HG03469 (cell line): ENCODE measurements at regions not wholly inside any gene's neighbourhood (a gene's known extent, or its start where the extent isn't known, plus 50 kb on each side); places are given as distances from the start of the nearest gene placed in this dataset.
"Not testable (repeated sequence)": the region's sequence is repeated elsewhere in the genome, so short reads cannot be mapped to it uniquely, and the experiment has no call there.

Experiments used
- ATAC-seq: cut with Tn5 transposase; IDR thresholded peaks from one replicate; pipeline ENCODE4 v1.9.1; 2021; ENCODE audit warnings: mild to moderate bottlenecking, moderate library complexity, moderate number of reproducible peaks; ENCODE audit not compliant: unreplicated experiment

GRCh38 chr21:6126976-6127732, 4394.2 kb upstream of the TPTE start:
- ATAC-seq: not testable (repeated sequence)

GRCh38 chr21:6130734-6131133, 4390.6 kb upstream of the TPTE start:
- ATAC-seq: not testable (repeated sequence)

- ATAC-seq: not testable (repeated sequence)
These were observed 4388.0 kb upstream of the TPTE start for GRCh38 chr21:6133373-6133772.

DNA sequence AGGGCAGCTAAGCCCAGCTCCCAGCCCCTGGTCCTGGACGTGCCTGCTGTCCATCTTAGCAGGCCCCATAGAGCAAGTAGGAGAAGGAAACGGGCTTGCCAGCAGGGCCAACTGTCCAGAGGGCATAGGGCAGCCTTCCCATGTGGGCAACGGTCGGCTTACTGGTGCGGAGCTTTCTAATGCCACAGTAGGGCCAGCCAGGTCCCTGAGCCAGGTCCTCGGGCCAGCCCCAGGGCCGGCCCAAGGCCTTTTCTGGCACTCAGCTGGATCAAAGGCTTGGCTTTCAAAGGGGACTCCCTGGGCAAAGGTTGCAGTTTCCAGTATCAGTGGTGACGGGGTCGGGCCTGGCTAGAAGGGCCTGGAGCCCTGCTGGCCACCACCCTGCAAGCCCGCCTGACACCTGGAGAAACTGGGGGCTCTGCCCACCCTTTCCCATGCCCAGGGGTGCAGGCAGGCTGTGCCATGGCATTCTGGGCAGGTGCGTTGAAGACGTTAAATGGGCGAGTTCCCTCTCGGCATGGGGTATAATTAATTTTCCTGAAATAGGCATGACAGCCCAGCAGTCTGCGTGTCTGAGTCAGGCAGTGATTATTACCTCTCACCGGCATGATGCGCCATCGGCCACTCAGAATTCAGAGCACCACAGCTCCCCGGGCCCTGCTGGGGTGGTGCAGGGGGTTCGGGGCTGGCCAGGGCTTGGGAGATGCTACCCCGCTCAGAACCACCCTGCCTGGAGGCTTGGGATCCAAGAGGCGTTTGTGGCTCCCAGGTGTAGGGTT, 4387.3 kb upstream of the TPTE start:
- not testable (repeated sequence) for ATAC-seq

DNA sequence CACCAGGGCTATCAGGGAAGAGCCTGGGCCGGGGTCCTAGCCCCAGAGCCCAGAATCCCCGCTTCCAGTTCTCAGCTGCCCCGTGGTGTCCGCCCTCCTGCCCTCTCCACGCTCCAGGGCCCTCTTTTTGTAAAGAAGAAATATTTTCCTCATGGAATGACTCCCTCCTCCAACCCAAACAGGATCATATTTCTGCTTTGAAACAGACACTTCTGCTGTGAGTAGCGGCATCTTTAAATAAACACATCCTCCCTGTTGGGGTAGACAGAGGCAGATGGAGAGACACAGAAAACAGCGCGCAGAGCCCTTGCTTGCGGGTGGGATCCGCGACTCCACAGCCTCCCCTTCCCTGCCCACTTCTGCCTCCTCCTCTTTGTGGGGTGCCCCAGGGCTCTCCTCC, 4384.7 kb upstream of the TPTE start:
- not testable (repeated sequence) for ATAC-seq

DNA sequence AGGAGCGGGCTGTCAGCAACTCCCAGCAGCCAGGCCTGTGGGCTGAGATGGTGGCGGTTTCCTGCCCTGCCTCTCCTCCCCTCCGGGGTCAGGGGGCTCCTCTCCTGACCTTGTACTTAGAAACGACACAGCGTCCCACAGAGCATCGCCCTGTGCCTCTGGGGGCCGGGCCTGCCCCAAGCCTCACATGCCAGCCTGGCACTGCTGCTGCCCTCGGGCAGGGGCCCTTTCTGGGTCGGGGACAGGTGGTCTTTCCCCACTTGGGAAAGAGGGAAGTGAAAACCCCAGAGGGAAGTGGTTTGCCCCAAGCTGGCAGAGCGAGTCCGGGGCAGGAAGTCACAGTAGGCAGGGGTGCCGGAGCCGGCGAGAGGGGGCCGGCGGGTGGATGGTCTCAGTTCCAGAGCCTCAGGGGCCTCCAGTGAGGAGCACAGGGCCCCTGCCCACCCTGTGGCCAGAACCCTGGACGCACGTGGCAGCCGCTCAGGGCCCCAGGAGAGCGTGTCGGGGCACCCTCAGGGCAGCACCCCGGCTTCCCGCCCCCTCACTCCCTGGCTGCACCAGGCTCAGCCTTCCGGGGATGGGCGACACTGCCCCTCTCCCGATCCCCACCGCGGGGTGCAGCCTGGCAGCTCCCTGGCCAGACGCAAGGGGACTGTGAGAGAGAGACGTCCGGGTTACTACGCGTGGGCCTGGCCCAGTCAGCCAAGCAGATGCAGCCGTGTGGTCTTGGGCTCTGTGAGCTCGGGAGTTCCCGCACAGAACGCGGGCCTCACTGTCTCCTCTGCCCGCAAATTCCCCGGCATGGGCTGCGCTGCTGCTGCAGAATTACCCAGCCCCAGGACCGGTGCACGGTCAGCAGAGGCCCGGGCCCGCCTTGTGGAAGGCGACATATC, 4382.9 kb upstream of the TPTE start:
- not testable (repeated sequence) for ATAC-seq

GRCh38 chr21:6139331-6139730, 4382.1 kb upstream of the TPTE start:
- not testable (repeated sequence) for ATAC-seq

GRCh38 chr21:6139862-6140261, 4381.5 kb upstream of the TPTE start:
- ATAC-seq: not testable (repeated sequence)

- not testable (repeated sequence) for ATAC-seq
These were observed 4380.8 kb upstream of the TPTE start for GRCh38 chr21:6140467-6141137.

DNA sequence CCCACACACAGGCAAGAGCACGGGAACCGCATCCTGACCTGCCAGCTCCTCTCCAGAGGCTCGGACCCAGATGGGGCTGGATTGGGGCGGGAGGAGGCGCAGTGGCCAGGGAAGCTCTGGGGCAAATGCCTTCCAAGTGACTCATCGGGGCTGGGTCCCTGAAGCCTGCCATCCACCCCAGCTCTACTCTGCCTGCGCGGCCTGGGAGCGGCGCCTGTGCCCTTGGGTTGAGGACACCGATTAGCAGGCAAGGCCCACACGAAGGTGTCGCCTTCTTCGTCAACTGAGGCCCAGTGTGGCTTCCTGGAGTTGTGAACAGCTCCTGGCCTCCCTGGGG, 4380.3 kb upstream of the TPTE start:
- not testable (repeated sequence) for ATAC-seq

DNA sequence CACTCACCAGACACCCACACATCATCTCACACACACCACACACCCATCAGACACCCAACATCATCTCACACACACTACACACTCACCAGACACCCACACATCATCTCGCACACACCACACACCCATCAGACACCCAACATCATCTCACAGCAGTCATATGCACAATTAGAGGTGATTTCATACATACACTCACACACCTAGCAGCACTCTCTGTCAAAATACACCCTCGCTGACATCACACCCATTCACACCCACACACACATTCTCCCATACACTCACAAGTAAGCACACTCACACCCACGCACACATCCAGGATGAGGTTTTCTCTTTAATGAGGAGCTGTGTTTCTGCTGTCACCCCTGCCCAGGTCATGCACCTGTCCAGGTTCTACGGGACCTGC, 4368.2 kb upstream of the TPTE start:
- not testable (repeated sequence) for ATAC-seq

- ATAC-seq: not testable (repeated sequence)
These were observed 4366.7 kb upstream of the TPTE start for GRCh38 chr21:6154524-6155320.

DNA sequence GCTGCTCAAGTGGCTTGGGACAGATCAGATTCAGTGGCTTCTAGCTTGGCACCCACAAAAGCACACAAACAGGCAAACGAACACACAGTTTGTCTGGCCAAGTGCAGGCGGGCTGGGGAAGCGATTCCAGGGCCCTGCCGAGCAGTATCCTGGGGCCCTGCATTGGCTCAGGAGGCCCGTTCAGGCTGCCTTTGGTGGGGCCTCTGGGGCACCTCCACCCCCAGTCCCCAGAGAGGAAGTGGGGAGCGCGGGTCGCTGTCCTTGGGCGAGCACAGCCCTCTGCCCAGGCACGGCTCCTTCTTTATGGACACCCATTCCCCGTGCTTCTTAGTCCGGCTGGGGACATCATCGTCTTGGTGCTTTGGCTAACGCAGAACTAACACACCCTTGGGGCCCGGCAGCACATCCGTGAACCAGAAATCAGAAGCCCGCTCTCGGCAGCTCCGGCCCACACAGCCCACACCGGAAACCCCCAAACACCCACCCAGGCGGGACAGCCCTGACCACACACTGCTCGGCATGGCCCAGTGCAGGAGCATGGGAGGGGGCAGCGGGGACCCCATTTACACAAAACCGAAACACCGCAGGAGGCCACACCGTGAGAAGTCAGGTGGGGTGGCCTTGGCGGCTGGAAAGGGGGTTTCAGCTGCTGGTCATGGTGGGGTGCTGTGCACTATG, 4364.5 kb upstream of the TPTE start:
- not testable (repeated sequence) for ATAC-seq

DNA sequence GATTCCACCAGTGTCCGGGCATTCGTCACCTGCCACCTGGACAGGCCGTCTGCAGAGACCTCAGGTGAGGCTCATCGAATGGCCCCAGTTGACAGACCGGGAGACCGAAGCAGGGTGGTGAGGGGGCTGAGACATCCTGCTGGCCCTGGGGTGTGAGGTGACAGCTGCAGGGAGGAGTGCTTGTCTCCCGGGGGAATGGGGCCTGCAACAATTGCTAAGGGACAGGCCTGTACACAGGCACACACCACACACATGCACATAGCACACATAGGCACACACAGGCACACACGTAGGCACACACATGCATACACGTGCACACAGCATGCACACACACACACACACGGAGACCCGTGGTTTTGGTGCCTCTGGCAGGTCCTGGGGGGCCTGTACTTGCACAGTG, 4363.9 kb upstream of the TPTE start:
- not testable (repeated sequence) for ATAC-seq

DNA sequence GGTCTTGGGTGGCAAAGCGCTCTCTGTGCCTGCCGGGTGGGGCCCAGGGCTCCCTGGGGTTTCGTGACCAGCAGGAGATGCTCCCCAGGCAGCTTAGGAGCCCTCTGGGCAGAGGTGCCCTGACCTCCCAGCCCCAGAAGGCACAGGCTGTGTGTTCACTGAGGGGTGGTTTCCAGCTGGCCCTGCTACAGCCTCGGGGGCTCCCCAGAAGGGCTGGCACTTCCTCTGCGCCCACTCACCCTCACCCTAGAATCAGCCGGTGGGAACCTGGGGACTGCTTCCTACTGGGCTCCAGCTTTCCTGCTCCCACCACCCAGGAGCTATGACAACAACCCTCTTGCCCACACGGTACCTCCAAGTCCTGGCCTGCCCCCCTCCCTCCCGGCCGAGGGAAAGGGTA, 4363.2 kb upstream of the TPTE start:
- ATAC-seq: not testable (repeated sequence)
